ENCODE measurements at regions not wholly inside any gene's neighbourhood (a gene's known extent, or its start where the extent isn't known, plus 50 kb on each side); places are given as distances from the start of the nearest gene placed in this dataset.

GRCh38 chr1:232579958-232580941 is 49.7 kb downstream of the SIPA1L2 start:
- Histone ChIP-seq H3K27me3 (ENCODE audit: low read length) (no peaks in the 10 kb centered on the region), H3K27ac (ENCODE audit: low read length) (no peak overlapping the region), H3K9me3 (ENCODE audit: low read length) (no peaks in the 10 kb centered on the region), H3K9ac (ENCODE audit: low read length) (no peak overlapping the region), H3K36me3 (ENCODE audit: insufficient read depth, low read length) (no peaks in the 10 kb centered on the region), H3K4me2 (ENCODE audit: low read depth, low read length, poor library complexity, severe bottlenecking) (no peak overlapping the region), H3K4me3 (ENCODE audit: low read length) (no peak overlapping the region), H4K20me1 (ENCODE audit: insufficient read depth, low read depth, low read length) (no peaks in the 10 kb centered on the region), H3K9me2 (replicated peaks; ENCODE audit: insufficient read depth, low read length) (no peaks in the 10 kb centered on the region), H2AFZ (ENCODE audit: low read length) (no peak overlapping the region), H3K79me2 (ENCODE audit: low read length) (no peaks in the 10 kb centered on the region), H3K4me1 (ENCODE audit: low read length) (no peaks in the 10 kb centered on the region)
- DNase-seq: no peak

- Histone ChIP-seq H3K9me2 (replicated peaks; ENCODE audit: insufficient read depth, low read length) (no peaks in the 10 kb centered on the region), H3K27ac (ENCODE audit: low read length) (no peak overlapping the region), H3K36me3 (ENCODE audit: insufficient read depth, low read length) (no peaks in the 10 kb centered on the region), H3K9me3 (ENCODE audit: low read length) (no peaks in the 10 kb centered on the region), H2AFZ (ENCODE audit: low read length) (no peak overlapping the region), H4K20me1 (ENCODE audit: insufficient read depth, low read depth, low read length) (no peaks in the 10 kb centered on the region), H3K4me2 (ENCODE audit: low read depth, low read length, poor library complexity, severe bottlenecking) (no peak overlapping the region), H3K27me3 (ENCODE audit: low read length) (no peaks in the 10 kb centered on the region), H3K9ac (ENCODE audit: low read length) (no peak overlapping the region), H3K4me3 (ENCODE audit: low read length) (no peak overlapping the region), H3K79me2 (ENCODE audit: low read length) (no peaks in the 10 kb centered on the region), H3K4me1 (ENCODE audit: low read length) (no peaks in the 10 kb centered on the region)
- no peak for DNase-seq
Measured at GRCh38 chr1:232579466-232579865, 50.5 kb downstream of the SIPA1L2 start.

GRCh38 chr1:232578651-232579195 is 51.2 kb downstream of the SIPA1L2 start:
- DNase-seq: no peak
- Histone ChIP-seq H3K79me2 (ENCODE audit: low read length) (no peaks in the 10 kb centered on the region), H3K27ac (ENCODE audit: low read length) (no peak overlapping the region), H3K4me2 (ENCODE audit: low read depth, low read length, poor library complexity, severe bottlenecking) (no peak overlapping the region), H3K9me3 (ENCODE audit: low read length) (no peaks in the 10 kb centered on the region), H2AFZ (ENCODE audit: low read length) (no peak overlapping the region), H3K9me2 (replicated peaks; ENCODE audit: insufficient read depth, low read length) (no peaks in the 10 kb centered on the region), H3K36me3 (ENCODE audit: insufficient read depth, low read length) (no peaks in the 10 kb centered on the region), H3K9ac (ENCODE audit: low read length) (no peak overlapping the region), H4K20me1 (ENCODE audit: insufficient read depth, low read depth, low read length) (no peaks in the 10 kb centered on the region), H3K4me1 (ENCODE audit: low read length) (no peaks in the 10 kb centered on the region), H3K27me3 (ENCODE audit: low read length) (no peaks in the 10 kb centered on the region), H3K4me3 (ENCODE audit: low read length) (no peak overlapping the region)

GRCh38 chr1:232577772-232578171 is 52.2 kb downstream of the SIPA1L2 start:
- no peak for DNase-seq
- Histone ChIP-seq H3K4me3 (ENCODE audit: low read length) (no peak overlapping the region), H3K9me2 (replicated peaks; ENCODE audit: insufficient read depth, low read length) (no peaks in the 10 kb centered on the region), H3K9ac (ENCODE audit: low read length) (no peak overlapping the region), H3K4me2 (ENCODE audit: low read depth, low read length, poor library complexity, severe bottlenecking) (no peak overlapping the region), H3K36me3 (ENCODE audit: insufficient read depth, low read length) (no peaks in the 10 kb centered on the region), H3K79me2 (ENCODE audit: low read length) (no peaks in the 10 kb centered on the region), H3K4me1 (ENCODE audit: low read length) (no peaks in the 10 kb centered on the region), H3K27ac (ENCODE audit: low read length) (no peak overlapping the region), H2AFZ (ENCODE audit: low read length) (no peak overlapping the region), H4K20me1 (ENCODE audit: insufficient read depth, low read depth, low read length) (no peaks in the 10 kb centered on the region), H3K27me3 (ENCODE audit: low read length) (no peaks in the 10 kb centered on the region), H3K9me3 (ENCODE audit: low read length) (no peaks in the 10 kb centered on the region)

- H3K79me2 ChIP-seq (ENCODE audit: low read length): no peaks in the 10 kb centered on the region
- H3K4me1 ChIP-seq (ENCODE audit: low read length): peaks cover under 1% of the 10 kb centered on the region; the same call in 1 of the 2 replicates
- H3K9me3 ChIP-seq (ENCODE audit: low read length): no peaks in the 10 kb centered on the region
- H3K9me2 ChIP-seq (replicated peaks; ENCODE audit: insufficient read depth, low read length): no peaks in the 10 kb centered on the region
- H3K36me3 ChIP-seq (ENCODE audit: insufficient read depth, low read length): no peaks in the 10 kb centered on the region
- no peak overlapping the region for H3K4me2 ChIP-seq (ENCODE audit: low read depth, low read length, poor library complexity, severe bottlenecking)
- H3K9ac ChIP-seq (ENCODE audit: low read length): no peak overlapping the region
- H3K27ac ChIP-seq (ENCODE audit: low read length): no peak overlapping the region
- no peak overlapping the region for H2AFZ ChIP-seq (ENCODE audit: low read length)
- no peak overlapping the region for H3K4me3 ChIP-seq (ENCODE audit: low read length)
- H4K20me1 ChIP-seq (ENCODE audit: insufficient read depth, low read depth, low read length): no peaks in the 10 kb centered on the region
- DNase-seq: no peak
- no peaks in the 10 kb centered on the region for H3K27me3 ChIP-seq (ENCODE audit: low read length)
Measured at GRCh38 chr1:232576537-232576936, 53.4 kb downstream of the SIPA1L2 start.

- H3K9me2 ChIP-seq (replicated peaks; ENCODE audit: insufficient read depth, low read length): no peaks in the 10 kb centered on the region
- H3K27me3 ChIP-seq (ENCODE audit: low read length): no peaks in the 10 kb centered on the region
- no peak overlapping the region for H3K4me2 ChIP-seq (ENCODE audit: low read depth, low read length, poor library complexity, severe bottlenecking)
- peaks cover 3% of the 10 kb centered on the region; the same call in 1 of the 2 replicates for H3K4me1 ChIP-seq (ENCODE audit: low read length)
- no peak overlapping the region for H3K4me3 ChIP-seq (ENCODE audit: low read length)
- H3K79me2 ChIP-seq (ENCODE audit: low read length): no peaks in the 10 kb centered on the region
- no peaks in the 10 kb centered on the region for H3K9me3 ChIP-seq (ENCODE audit: low read length)
- no peak overlapping the region for H2AFZ ChIP-seq (ENCODE audit: low read length)
- no peak overlapping the region for H3K9ac ChIP-seq (ENCODE audit: low read length)
- H3K27ac ChIP-seq (ENCODE audit: low read length): no peak overlapping the region
- H3K36me3 ChIP-seq (ENCODE audit: insufficient read depth, low read length): no peaks in the 10 kb centered on the region
- no peaks in the 10 kb centered on the region for H4K20me1 ChIP-seq (ENCODE audit: insufficient read depth, low read depth, low read length)
- no peak for DNase-seq
Measured at GRCh38 chr1:232575763-232576040, 54.2 kb downstream of the SIPA1L2 start.

GRCh38 chr1:232574889-232575762 is 54.8 kb downstream of the SIPA1L2 start:
- Histone ChIP-seq H3K9ac (ENCODE audit: low read length) (no peak overlapping the region), H3K4me1 (ENCODE audit: low read length) (peaks cover 3% of the 10 kb centered on the region; the same call in 1 of the 2 replicates), H3K9me2 (replicated peaks; ENCODE audit: insufficient read depth, low read length) (no peaks in the 10 kb centered on the region), H3K4me2 (ENCODE audit: low read depth, low read length, poor library complexity, severe bottlenecking) (no peak overlapping the region), H3K79me2 (ENCODE audit: low read length) (no peaks in the 10 kb centered on the region), H2AFZ (ENCODE audit: low read length) (no peak overlapping the region), H3K27ac (ENCODE audit: low read length) (no peak overlapping the region), H4K20me1 (ENCODE audit: insufficient read depth, low read depth, low read length) (no peaks in the 10 kb centered on the region), H3K4me3 (ENCODE audit: low read length) (no peak overlapping the region), H3K27me3 (ENCODE audit: low read length) (no peaks in the 10 kb centered on the region), H3K9me3 (ENCODE audit: low read length) (no peaks in the 10 kb centered on the region), H3K36me3 (ENCODE audit: insufficient read depth, low read length) (no peaks in the 10 kb centered on the region)
- no peak for DNase-seq

- H3K9me2 ChIP-seq (replicated peaks; ENCODE audit: insufficient read depth, low read length): no peaks in the 10 kb centered on the region
- no peaks in the 10 kb centered on the region for H4K20me1 ChIP-seq (ENCODE audit: insufficient read depth, low read depth, low read length)
- H2AFZ ChIP-seq (ENCODE audit: low read length): no peak overlapping the region
- no peaks in the 10 kb centered on the region for H3K79me2 ChIP-seq (ENCODE audit: low read length)
- H3K4me3 ChIP-seq (ENCODE audit: low read length): no peak overlapping the region
- H3K36me3 ChIP-seq (ENCODE audit: insufficient read depth, low read length): no peaks in the 10 kb centered on the region
- H3K9me3 ChIP-seq (ENCODE audit: low read length): no peaks in the 10 kb centered on the region
- H3K4me2 ChIP-seq (ENCODE audit: low read depth, low read length, poor library complexity, severe bottlenecking): no peak overlapping the region
- H3K27ac ChIP-seq (ENCODE audit: low read length): no peak overlapping the region
- H3K27me3 ChIP-seq (ENCODE audit: low read length): no peaks in the 10 kb centered on the region
- no peak overlapping the region for H3K9ac ChIP-seq (ENCODE audit: low read length)
- DNase-seq: no peak
- H3K4me1 ChIP-seq (ENCODE audit: low read length): peaks cover 3% of the 10 kb centered on the region; the same call in 1 of the 2 replicates
Measured at GRCh38 chr1:232574077-232574476, 55.9 kb downstream of the SIPA1L2 start.
